HG03439 (cell line): ENCODE measurements at regions not wholly inside any gene's neighbourhood (a gene's known extent, or its start where the extent isn't known, plus 50 kb on each side); places are given as distances from the start of the nearest gene placed in this dataset.
"Not testable (repeated sequence)": the region's sequence is repeated elsewhere in the genome, so short reads cannot be mapped to it uniquely, and the experiment has no call there.

Experiments
- ATAC-seq: cut with Tn5 transposase; IDR thresholded peaks from one replicate; pipeline ENCODE4 v1.9.1; 2021; ENCODE audit warnings: mild to moderate bottlenecking, moderate library complexity; ENCODE audit not compliant: unreplicated experiment

DNA sequence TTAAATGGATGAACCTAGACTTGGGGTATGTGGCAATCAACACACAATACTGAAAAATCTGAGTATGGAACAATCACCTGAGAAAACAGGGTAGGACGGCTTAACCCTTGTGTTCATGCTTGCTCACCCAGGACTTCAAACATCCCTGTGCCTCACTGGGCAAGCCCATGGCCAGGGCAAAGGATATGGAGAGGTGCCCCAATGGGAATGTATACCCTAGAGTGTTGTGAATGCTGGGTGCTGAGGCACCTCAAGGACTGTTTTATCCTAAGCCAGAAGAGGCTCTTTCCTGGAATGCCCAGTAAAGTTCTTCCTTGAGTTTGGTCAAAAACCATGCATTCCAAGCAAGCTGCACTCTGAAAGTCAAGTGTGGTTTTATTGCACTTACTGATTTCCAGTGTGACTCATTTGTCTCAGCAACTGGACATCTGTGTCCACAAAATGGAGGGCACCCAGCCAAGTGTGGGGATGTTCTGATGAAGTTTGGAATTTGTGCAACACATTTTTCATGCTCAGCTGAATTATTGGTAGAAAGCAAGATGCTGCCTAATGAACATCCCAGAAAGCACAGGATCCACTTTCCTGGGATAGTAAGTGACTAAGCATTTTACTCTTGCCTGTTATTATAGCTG is 531.3 kb downstream of the RFC3 start:
- ATAC-seq: no peak

- no peak for ATAC-seq
Measured at GRCh38 chr13:34350671-34351070, 532.7 kb downstream of the RFC3 start.

GRCh38 chr13:34351134-34351533 is 533.2 kb downstream of the RFC3 start:
- no peak for ATAC-seq

- ATAC-seq: no peak
Measured at GRCh38 chr13:34352958-34353357, 535.0 kb downstream of the RFC3 start.

DNA sequence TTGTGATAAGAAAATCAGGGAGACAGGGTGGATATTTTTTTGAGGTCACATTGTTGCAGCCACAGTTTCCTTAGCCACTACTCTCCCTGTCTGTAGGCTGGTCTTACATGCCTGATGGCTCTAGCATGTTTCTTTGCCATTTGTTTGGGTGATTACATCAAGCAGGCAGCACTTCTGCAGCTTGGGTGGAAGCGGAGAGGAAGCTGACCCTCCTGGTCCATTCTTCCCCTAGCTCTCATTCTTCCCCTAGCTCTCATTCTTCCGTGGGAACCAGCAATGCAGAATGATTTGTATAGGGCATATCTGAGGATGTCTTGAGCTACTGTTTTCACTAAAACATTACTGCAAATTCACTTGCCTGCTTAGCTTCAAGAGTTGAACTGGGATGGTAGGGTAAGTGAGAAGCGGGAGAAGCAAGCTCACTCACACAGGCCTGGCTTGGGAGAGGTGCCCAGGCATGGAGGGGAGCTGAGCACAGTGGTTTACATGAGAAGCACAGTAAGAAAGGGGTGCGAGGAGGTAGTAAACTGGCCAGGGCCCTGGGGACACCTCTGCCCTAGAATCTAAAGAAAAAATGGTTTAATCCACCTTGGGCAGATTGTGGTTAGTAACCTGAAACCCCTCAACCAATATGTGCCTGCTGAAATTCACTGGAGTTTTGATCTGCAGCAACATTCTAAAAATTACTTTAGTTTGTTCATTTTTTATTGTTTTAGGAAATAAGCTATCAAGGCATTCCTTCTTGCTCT is 538.9 kb downstream of the RFC3 start:
- ATAC-seq: no peak

GRCh38 chr13:34357435-34358232 is 539.7 kb downstream of the RFC3 start:
- no peak for ATAC-seq

DNA sequence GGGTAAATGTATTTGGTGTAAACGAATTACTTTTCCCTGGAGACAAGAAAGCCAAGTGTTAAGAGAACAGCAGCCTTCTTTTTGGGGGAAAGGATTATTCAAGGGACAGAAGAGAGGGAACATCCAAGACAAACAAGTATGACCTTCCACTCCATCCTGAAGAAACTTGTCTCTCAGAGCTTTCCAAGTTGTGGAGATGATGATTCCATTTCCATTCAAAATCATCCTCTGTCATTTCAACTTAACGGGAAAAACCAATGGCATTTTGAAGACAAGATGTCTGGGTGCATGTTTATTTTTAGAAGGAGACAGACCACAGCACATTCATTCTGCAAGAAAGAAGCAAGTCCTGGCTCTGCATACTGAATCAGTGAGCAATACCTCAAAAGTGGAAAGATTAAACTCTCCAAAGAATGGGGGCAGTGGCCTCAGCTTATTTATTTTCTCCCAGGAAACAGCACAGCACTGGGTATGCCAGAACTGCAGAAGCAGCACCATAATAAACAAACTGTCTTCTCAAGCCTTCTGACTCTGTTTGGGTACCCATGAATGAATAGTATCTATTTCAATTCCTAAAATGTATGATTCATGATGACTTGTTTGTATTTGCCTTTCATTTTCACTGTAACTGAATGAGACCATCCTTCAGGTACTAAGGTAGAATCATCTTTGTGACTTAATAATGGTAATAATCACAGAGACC is 541.0 kb downstream of the RFC3 start:
- no peak for ATAC-seq

GRCh38 chr13:34360702-34361101 is 542.8 kb downstream of the RFC3 start:
- ATAC-seq: no peak

DNA sequence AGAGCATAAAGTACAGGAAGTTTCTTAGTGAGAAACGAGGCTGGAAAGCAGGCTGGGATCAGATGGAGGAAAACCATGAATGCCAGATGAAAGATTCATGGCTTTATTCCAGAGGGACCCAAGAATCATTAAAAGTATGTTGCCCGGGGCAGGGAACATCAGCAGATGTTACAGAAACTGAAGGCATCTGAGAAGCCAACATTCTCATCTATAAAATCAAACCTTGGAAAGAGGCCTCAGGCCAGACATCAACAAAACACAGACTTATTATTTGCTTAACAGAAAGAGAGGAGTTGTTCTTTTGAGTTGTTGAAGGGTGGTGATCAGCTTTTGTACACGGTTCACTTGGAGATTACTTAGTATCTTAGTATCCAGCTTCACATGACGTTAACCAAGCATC is 543.6 kb downstream of the RFC3 start:
- no peak for ATAC-seq

DNA sequence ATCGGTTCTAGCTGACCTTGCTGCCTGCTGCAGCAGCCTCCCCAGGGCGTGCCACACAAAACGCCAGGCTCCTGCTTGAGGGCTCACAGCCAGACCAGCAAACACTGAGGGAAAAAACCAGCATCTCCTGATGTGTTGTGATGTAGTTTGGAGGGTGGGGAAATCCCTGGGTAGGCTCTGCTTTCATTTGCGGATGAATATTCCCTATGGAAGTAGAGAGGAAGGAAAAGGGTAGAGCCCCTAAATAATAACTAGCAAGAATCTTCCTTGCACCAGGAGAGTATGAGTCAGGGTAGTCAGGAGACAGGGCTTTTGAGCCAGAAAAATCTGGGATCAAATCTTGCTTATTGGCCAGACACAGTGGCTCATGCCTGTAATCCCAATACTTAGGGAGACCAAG is 545.3 kb downstream of the RFC3 start:
- ATAC-seq: no peak

GRCh38 chr13:34364633-34365032 is 546.7 kb downstream of the RFC3 start:
- no peak for ATAC-seq

- ATAC-seq: no peak
Measured at GRCh38 chr13:34369931-34370330, 552.0 kb downstream of the RFC3 start.

- no peak for ATAC-seq
Measured at GRCh38 chr13:34371108-34371507, 553.2 kb downstream of the RFC3 start.

- ATAC-seq: no peak
Measured at GRCh38 chr13:34371645-34372395, 553.9 kb downstream of the RFC3 start.

DNA sequence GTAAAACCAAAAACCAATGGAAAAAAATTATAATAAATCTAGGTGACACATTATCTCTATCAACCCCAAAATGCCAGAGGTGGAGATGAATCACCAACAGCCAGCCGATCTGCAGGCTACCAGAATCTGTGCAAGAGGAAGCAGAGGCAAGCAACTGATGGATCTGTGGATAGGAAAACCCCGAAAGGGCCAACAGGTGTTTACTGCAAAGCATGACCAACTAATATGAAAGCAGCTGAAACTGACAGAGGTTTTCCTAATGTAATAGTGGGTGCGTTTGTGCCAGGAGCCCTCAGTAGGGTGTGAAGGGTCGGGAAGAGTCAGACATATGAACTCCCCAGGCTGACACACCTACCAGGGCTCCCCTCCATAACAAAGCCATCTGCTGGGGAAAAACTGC is 554.6 kb downstream of the RFC3 start:
- no peak for ATAC-seq

- no peak for ATAC-seq
Measured at GRCh38 chr13:34376483-34376882, 558.5 kb downstream of the RFC3 start.

- ATAC-seq: no peak
Measured at GRCh38 chr13:34381228-34381627, 560.8 kb upstream of the NBEA start.

- no peak for ATAC-seq
Measured at GRCh38 chr13:34383728-34384127, 558.3 kb upstream of the NBEA start.

- not testable (repeated sequence) for ATAC-seq
Measured at GRCh38 chr13:34386229-34386628, 555.8 kb upstream of the NBEA start.

DNA sequence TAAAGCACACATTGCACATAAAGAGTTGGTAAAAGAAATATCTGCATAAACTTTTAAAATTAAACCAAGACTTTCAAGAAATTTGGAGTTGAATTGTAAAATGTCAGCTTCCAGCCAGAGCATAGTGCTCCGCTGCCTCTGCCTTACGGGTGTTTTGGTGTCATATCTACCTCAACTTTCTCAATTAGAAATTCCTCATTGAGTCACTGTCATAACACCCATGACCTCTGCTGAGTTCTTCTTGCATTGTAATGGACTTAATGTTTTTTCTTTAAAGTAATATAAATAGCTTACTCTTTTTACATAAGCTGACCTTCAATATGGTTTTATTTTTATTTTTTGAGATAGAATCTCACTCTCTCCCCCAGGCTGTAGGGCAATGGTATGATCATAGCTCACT is 551.0 kb upstream of the NBEA start:
- no peak for ATAC-seq

DNA sequence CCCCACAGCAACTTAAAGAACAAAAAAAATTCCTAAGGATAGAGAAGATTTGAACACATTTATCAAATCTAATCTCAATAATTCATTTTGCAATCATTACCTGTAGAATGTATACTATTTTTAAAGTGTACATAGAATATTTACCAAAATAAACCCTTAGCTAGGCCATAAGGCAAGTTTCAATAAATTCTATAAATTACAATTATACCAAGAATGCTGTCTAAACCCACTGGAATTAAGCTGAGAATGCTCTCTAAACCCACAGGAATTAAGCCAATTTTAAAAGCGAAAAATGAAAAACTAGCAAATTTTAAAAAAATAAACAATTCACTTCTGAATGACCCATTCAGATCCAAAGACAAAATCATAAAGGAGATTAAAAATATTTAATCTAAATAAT is 540.4 kb upstream of the NBEA start:
- ATAC-seq: no peak
